ENCODE measurements at regions not wholly inside any gene's neighbourhood (a gene's known extent, or its start where the extent isn't known, plus 50 kb on each side); places are given as distances from the start of the nearest gene placed in this dataset.
"Not testable (repeated sequence)": the region's sequence is repeated elsewhere in the genome, so short reads cannot be mapped to it uniquely, and the experiment has no call there.

- no peak for DNase-seq
These were observed 435.5 kb downstream of the DTWD2 start for GRCh38 chr5:118552731-118553360.

- DNase-seq: peak in 1 of 3 donors; percentile 66
These were observed 436.2 kb downstream of the DTWD2 start for GRCh38 chr5:118552146-118552545.

GRCh38 chr5:118551716-118552115 lies 436.6 kb downstream of the DTWD2 start:
- DNase-seq: peak in 2 of 3 donors; percentile 55 to 79

- no peak for DNase-seq
These were observed 437.3 kb downstream of the DTWD2 start for GRCh38 chr5:118551031-118551430.

- DNase-seq: peak in 1 of 3 donors; percentile 87
These were observed 439.3 kb downstream of the DTWD2 start for GRCh38 chr5:118548761-118549720.

GRCh38 chr5:118545470-118545869 lies 442.9 kb downstream of the DTWD2 start:
- no peak for DNase-seq

- no peak for DNase-seq
These were observed 443.4 kb downstream of the DTWD2 start for GRCh38 chr5:118544887-118545449.

GRCh38 chr5:118533923-118534322 lies 454.4 kb downstream of the DTWD2 start:
- DNase-seq: no peak

GRCh38 chr5:118533156-118533555 lies 455.2 kb downstream of the DTWD2 start:
- DNase-seq: no peak

- DNase-seq: no peak
These were observed 457.1 kb downstream of the DTWD2 start for GRCh38 chr5:118531276-118531675.

GRCh38 chr5:118529361-118530144 lies 458.8 kb downstream of the DTWD2 start:
- peak in 1 of 3 donors; percentile 48 for DNase-seq

- no peak for DNase-seq
These were observed 465.7 kb downstream of the DTWD2 start for GRCh38 chr5:118522626-118523025.

GRCh38 chr5:118520771-118521415 lies 467.5 kb downstream of the DTWD2 start:
- DNase-seq: no peak

GRCh38 chr5:118519466-118519865 lies 468.9 kb downstream of the DTWD2 start:
- DNase-seq: no peak

GRCh38 chr5:118518720-118519119 lies 469.6 kb downstream of the DTWD2 start:
- DNase-seq: no peak

- DNase-seq: no peak
These were observed 476.5 kb downstream of the DTWD2 start for GRCh38 chr5:118511846-118512245.

- no peak for DNase-seq
These were observed 482.0 kb downstream of the DTWD2 start for GRCh38 chr5:118506217-118506852.

- not testable (repeated sequence) for DNase-seq
These were observed 486.1 kb downstream of the DTWD2 start for GRCh38 chr5:118502232-118502631.

GRCh38 chr5:118491351-118491750 lies 497.0 kb downstream of the DTWD2 start:
- no peak for DNase-seq

- DNase-seq: no peak
These were observed 501.6 kb downstream of the DTWD2 start for GRCh38 chr5:118486647-118487225.
